PC-3 (cell line): ENCODE measurements at regions not wholly inside any gene's neighbourhood (a gene's known extent, or its start where the extent isn't known, plus 50 kb on each side); places are given as distances from the start of the nearest gene placed in this dataset.

ENCODE experiments used
- EZH2 ChIP-seq: fragments of 300-600 bp; sonication (generic); IDR thresholded peaks from one replicate; pipeline ENCODE4 v1.6.1; 2017; ENCODE audit warnings: antibody characterized with exemption, mild to moderate bottlenecking, low read length; ENCODE audit not compliant: unreplicated experiment
- TF ChIP-seq, protein P1 (sequence below): fragments of 300-600 bp; sonication (generic); conservative IDR thresholded peaks from 2 replicates; pipeline ENCODE4 v1.5.1; 2017; ENCODE audit warnings: antibody characterized with exemption, low read depth, mild to moderate bottlenecking, low read length

DNA sequence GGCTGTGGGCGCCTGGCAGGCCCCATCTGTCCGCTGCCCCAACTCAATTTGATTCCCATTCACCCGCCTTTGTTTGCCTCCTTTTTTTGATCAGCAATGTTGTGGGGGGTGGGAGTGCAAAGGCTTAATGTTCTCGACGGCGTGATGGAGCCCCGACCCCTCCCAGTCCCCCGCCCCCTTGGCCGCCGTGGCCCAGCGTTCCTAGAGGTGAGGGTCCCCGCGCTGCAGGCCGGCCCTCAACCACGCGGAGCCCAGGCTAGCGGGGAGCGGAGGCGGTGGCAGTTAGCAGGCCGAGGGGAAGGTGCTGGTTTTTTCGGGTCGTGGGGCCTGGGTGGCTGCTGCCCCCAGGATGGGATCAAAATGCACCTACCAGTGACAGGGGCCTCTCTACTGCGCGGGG is 274.7 kb upstream of the SKOR2 start:
- TF ChIP-seq, protein P1, sequence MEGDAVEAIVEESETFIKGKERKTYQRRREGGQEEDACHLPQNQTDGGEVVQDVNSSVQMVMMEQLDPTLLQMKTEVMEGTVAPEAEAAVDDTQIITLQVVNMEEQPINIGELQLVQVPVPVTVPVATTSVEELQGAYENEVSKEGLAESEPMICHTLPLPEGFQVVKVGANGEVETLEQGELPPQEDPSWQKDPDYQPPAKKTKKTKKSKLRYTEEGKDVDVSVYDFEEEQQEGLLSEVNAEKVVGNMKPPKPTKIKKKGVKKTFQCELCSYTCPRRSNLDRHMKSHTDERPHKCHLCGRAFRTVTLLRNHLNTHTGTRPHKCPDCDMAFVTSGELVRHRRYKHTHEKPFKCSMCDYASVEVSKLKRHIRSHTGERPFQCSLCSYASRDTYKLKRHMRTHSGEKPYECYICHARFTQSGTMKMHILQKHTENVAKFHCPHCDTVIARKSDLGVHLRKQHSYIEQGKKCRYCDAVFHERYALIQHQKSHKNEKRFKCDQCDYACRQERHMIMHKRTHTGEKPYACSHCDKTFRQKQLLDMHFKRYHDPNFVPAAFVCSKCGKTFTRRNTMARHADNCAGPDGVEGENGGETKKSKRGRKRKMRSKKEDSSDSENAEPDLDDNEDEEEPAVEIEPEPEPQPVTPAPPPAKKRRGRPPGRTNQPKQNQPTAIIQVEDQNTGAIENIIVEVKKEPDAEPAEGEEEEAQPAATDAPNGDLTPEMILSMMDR: no peak
- no peak for TF ChIP-seq EZH2
